HG02763 (cell line): ENCODE measurements at regions not wholly inside any gene's neighbourhood (a gene's known extent, or its start where the extent isn't known, plus 50 kb on each side); places are given as distances from the start of the nearest gene placed in this dataset.

Experiments
- ATAC-seq: cut with Tn5 transposase; IDR thresholded peaks from one replicate; pipeline ENCODE4 v1.9.1; 2021; ENCODE audit warnings: mild to moderate bottlenecking, moderate library complexity; ENCODE audit not compliant: unreplicated experiment

DNA sequence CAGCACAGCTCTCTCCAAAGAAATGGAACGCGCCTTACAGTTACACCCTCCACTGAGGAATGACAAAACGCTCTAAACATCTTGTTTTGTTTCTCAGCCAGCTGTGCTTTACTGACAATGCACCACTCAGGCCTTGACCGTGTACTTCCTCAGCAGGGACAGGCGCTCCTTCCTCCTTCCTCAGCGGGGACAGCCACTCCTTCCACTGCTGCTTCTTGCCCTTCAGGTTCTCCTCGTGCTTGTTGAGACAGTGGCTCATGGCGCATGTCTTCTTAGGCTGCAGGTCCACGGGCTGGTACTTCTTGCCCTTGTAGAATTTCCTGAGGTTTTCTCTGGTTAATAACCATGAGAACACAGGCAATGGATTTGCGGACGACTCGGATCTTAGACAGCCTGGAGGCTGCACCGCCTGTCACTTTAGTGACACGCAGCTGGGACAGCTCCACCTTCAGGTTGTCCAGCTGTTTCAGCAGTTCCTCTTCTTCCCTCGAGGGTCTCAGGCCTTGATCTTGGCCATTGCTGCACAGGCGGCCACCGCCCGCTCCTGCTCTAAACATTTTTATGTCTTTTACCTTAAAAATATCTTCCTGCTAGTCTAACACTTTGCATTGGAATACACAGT, 613.8 kb downstream of the BRD1 start:
- no peak for ATAC-seq

DNA sequence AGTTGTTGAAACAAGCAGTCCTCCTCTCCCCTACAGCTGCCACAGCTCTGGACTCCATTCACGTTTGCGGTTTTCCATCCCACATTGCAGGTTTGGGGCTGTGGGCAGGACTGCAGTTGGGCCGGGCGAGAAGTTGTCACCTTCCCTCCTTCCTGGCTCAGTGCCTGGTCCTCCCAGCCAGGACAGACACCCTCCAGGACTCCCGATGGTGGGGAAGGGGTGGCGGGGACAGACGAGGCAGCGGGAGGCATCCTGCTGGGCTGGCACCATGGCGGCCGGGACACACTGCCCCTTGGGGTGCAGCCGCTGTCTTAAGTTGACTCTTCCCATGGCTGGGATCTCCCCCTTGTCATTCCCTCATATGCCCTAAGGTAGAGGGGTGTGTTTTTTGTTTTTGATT, 615.2 kb downstream of the BRD1 start:
- ATAC-seq, result no peak

GRCh38 chr22:49212002-49212401, 615.7 kb downstream of the BRD1 start:
- ATAC-seq, result no peak

DNA sequence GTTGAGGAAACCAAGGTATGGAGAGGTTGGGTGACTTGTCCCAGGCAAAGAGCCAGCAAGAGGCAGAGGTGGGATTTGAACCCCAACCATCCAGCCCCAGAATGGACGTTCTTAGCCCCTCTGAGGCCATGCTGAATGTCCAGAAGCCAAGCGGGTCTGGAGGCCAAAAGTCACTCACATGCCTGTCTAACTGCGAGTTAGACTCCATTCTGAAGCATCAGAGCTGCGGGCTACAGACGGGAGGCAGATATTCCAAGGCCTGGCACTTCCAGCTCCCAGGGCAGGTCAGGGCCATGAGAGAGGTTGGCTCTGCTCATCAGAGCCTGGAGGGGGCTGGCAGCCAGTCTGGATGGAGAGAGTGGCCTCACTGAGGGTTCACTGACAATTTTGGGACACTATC, 616.5 kb downstream of the BRD1 start:
- ATAC-seq, result no peak

GRCh38 chr22:49210606-49211005, 617.1 kb downstream of the BRD1 start:
- ATAC-seq, result no peak

DNA sequence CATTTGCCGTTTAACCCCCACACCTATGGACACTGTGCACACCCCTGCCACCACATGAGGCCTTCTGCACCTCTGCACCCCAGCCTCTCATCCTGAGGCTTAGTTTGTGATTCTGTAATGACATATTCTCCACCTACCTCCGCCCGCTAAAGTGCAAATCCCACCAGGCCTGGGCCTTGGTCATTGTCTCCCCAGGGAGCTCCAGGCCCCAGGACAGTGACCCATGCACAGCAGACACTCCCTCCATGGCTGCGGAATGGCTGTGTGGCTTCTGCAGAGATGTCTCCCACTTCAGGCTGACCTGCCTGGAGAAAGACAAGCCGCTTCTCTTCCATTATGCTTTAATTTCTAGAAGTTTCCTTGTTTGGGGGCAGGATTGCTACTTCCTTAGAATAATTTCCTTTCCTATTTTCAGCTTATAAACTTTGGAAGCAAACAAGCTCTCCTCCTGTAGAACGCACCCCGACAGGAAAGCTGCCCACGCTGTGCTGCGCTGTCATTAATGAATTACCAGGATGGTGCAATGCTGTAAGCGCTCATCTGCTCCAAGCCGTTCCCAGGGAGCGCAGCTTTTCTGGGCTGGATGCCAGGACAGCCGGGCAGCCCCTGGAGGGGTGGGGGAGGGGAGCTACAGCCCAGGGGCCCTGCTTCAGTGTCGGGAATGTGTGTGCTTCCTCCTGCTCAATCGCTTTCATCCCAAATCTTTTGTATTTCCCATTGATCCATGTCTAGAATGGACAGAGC, 618.0 kb downstream of the BRD1 start:
- ATAC-seq, result no peak

- no peak for ATAC-seq
Measured at GRCh38 chr22:49208768-49209252, 618.9 kb downstream of the BRD1 start.

GRCh38 chr22:49208004-49208402, 619.7 kb downstream of the BRD1 start:
- no peak for ATAC-seq

GRCh38 chr22:49207008-49208003, 620.4 kb downstream of the BRD1 start:
- ATAC-seq, result no peak

DNA sequence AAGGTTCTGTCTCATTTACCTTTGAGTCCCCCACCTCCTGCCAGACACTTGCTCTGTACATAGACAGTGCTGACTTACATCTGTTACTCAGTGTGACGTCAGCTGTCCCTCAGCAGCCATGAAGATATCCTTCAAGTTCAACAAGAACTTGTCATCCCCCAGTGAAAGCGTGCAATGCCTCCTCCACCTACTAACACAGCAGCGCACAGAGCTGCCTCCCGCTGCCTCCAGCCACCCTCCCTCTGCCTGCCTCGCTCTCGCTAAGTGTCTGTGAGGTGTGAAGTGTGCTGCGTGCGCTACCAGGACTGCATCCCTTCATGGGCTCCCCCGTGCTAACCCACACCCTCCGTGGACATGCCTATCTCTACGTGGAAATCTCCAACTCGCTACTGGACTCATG, 621.4 kb downstream of the BRD1 start:
- no peak for ATAC-seq

DNA sequence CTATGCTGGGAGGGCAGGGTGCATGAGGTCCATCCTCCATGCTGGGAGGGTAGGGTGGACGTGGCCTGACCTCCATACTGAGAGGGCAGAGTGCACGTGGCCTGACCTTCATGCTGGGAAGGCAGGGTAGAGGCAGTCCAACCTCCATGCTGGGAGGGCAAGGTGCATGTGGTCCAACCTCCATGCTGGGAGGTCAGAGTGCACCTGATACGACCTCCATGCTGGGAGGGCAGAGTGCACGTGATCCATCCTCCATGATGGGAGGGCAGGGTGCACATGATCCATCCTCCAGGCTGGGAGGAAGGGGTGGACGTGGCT, 622.2 kb downstream of the BRD1 start:
- no peak for ATAC-seq

- ATAC-seq, result no peak
Measured at GRCh38 chr22:49204599-49205482, 622.8 kb downstream of the BRD1 start.

DNA sequence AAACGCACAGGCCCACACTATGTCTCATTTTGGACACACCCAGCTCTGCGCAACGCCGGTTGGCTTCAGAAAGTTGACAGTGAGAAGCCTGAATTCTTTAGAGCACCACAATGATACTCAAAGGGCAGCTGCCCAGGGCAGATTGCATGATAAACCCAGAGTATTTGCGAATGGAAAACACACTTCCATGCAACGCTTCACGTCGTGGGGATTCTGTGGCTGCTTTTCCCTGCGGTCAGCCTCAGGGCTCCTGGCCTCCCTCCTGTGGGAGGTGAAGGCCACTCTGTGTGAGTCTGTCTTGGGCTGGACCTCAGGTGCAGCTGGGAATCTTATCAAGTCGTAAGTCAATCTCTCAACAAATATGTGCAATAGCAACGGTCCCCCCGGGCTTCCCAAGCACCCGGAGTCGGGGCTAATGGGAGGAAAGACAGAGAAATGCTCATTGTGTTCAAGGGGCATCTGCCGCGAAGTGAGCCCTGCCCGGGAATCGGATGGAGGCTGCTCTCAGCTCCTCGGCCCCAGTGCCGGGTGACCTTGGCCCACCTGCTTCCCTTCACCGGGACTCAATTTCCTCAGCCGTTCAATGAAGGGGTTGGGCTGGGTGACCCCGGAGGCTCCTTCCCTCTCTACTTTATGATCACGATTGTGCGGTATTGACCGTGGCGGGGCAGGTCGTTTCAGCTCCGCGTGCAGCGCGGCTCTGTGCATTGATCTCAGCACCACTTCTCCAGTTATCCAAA, 623.6 kb downstream of the BRD1 start:
- no peak for ATAC-seq

GRCh38 chr22:49203091-49203858, 624.4 kb downstream of the BRD1 start:
- no peak for ATAC-seq

DNA sequence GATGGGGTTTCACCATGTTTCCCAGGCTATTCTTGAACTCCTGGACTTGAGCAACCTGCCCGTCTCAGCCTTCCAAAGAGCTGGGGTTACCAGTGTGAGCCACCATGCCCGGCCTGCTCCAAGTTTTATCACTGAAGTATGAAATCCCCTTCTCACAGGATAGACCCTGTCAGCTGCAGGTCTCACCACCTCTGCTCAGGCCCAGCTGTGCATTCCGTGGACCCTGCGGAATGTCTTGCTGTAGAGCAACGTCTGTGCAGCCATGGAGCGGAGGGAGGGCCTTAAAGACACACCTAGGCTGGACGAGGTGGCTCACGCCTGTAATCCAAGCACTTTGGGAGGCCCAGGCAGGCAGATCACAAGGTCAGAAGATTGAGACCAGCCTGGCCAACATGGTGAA, 625.4 kb downstream of the BRD1 start:
- ATAC-seq, result no peak

DNA sequence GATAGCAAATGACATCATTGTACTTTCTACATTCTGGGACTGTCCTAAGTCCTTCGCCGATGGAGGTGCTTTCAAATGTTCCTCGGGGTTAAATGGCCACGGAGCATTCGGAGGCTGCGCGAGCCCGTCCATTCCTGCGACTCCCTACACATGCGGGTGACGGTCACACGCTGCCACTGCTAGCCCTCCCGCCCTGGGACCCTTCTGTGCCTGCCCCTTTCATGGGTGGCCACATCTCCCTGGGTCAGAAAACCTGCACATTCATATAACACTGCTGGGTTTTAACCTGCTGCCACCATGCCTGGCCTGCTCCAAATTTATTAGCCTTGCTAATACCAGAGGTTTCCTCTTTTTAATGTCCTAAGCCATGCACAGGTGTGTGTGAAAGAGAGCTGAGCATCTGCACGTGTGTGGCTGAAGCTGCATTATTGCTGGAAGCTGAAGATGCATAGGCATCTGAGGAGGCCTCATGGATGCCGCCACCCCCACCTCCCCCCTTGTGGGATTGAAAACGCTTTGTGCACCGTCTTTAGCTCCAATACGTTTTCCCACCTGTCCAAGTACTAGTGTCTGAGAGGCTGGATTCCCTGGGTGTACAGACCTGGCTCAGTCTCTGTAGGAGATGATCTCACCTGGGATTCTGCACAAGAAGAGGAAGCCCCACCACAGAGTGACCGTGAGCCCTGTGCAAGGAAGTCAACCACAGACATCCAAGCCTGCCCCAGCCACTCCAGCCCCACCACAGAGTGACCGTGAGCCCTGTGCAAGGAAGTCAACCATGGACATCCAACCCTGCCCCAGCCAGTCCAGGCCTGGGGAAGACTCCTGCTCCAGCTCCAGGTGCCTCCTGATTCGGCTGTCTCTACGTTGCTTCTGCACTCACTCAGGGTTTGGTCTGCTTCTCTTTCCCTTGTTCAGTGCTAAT, 626.4 kb downstream of the BRD1 start:
- ATAC-seq, result no peak

GRCh38 chr22:49199224-49199623, 628.4 kb downstream of the BRD1 start:
- ATAC-seq, result no peak

GRCh38 chr22:49198705-49199084, 629.0 kb downstream of the BRD1 start:
- no peak for ATAC-seq
